ENCODE measurements at regions not wholly inside any gene's neighbourhood (a gene's known extent, or its start where the extent isn't known, plus 50 kb on each side); places are given as distances from the start of the nearest gene placed in this dataset.
A peak's percentile ranks its signal among the peaks of the same experiment; 100 is the strongest.
"Not testable (repeated sequence)": the region's sequence is repeated elsewhere in the genome, so short reads cannot be mapped to it uniquely, and the experiment has no call there.

GRCh38 chr1:199946305-199947155, 81.0 kb upstream of the NR5A2 start:
- no peak for DNase-seq (ENCODE audit: insufficient read length, low spot score)
- no peak for TF ChIP-seq POLR2A (IDR thresholded peaks at IDR 0.05; ENCODE audit: low read depth, low read length)
- TF ChIP-seq POU2F2 (IDR thresholded peaks at IDR 0.05; ENCODE audit: low read depth, low read length): no peak
- no peak for TF ChIP-seq POLR2AphosphoS5 (IDR thresholded peaks at IDR 0.05; ENCODE audit: low read depth, low read length)
- TF ChIP-seq PAX5 (IDR thresholded peaks at IDR 0.05; ENCODE audit: insufficient read depth, low read length, severe bottlenecking): no peak
- TF ChIP-seq TAF1 (IDR thresholded peaks at IDR 0.05; ENCODE audit: low read depth, low read length): no peak
- no peak for TF ChIP-seq SPI1 (IDR thresholded peaks at IDR 0.05; ENCODE audit: low read depth, low read length)
- no peak for FAIRE-seq

GRCh38 chr1:199948587-199949280, 78.8 kb upstream of the NR5A2 start:
- no peak for DNase-seq (ENCODE audit: insufficient read length, low spot score)
- FAIRE-seq: peak; percentile 52
- TF ChIP-seq POLR2AphosphoS5 (IDR thresholded peaks at IDR 0.05; ENCODE audit: low read depth, low read length) (no peak), TAF1 (IDR thresholded peaks at IDR 0.05; ENCODE audit: low read depth, low read length) (no peak)

GRCh38 chr1:199951005-199951404, 76.5 kb upstream of the NR5A2 start:
- not testable (repeated sequence) for FAIRE-seq; DNase-seq (ENCODE audit: insufficient read length, low spot score)

- no peak for DNase-seq (ENCODE audit: insufficient read length, low spot score)
- TF ChIP-seq SPI1 (IDR thresholded peaks at IDR 0.05; ENCODE audit: low read depth, low read length) (no peak), TAF1 (IDR thresholded peaks at IDR 0.05; ENCODE audit: low read depth, low read length) (no peak), PAX5 (IDR thresholded peaks at IDR 0.05; ENCODE audit: insufficient read depth, low read length, severe bottlenecking) (no peak), POLR2A (IDR thresholded peaks at IDR 0.05; ENCODE audit: low read depth, low read length) (no peak), POLR2AphosphoS5 (IDR thresholded peaks at IDR 0.05; ENCODE audit: low read depth, low read length) (no peak), POU2F2 (IDR thresholded peaks at IDR 0.05; ENCODE audit: low read depth, low read length) (no peak)
- FAIRE-seq: no peak
Observed at GRCh38 chr1:199953651-199954050, 73.9 kb upstream of the NR5A2 start.

GRCh38 chr1:199954699-199955098, 72.8 kb upstream of the NR5A2 start:
- TF ChIP-seq POLR2AphosphoS5 (IDR thresholded peaks at IDR 0.05; ENCODE audit: low read depth, low read length) (no peak), POLR2A (IDR thresholded peaks at IDR 0.05; ENCODE audit: low read depth, low read length) (no peak), SPI1 (IDR thresholded peaks at IDR 0.05; ENCODE audit: low read depth, low read length) (no peak), POU2F2 (IDR thresholded peaks at IDR 0.05; ENCODE audit: low read depth, low read length) (no peak), TAF1 (IDR thresholded peaks at IDR 0.05; ENCODE audit: low read depth, low read length) (no peak), PAX5 (IDR thresholded peaks at IDR 0.05; ENCODE audit: insufficient read depth, low read length, severe bottlenecking) (no peak)
- DNase-seq (ENCODE audit: insufficient read length, low spot score) (peak; percentile 25), FAIRE-seq (no peak)

- FAIRE-seq (no peak), DNase-seq (ENCODE audit: insufficient read length, low spot score) (no peak)
- TF ChIP-seq PAX5 (IDR thresholded peaks at IDR 0.05; ENCODE audit: insufficient read depth, low read length, severe bottlenecking): no peak
- TF ChIP-seq POU2F2 (IDR thresholded peaks at IDR 0.05; ENCODE audit: low read depth, low read length): no peak
- no peak for TF ChIP-seq TAF1 (IDR thresholded peaks at IDR 0.05; ENCODE audit: low read depth, low read length)
- TF ChIP-seq SPI1 (IDR thresholded peaks at IDR 0.05; ENCODE audit: low read depth, low read length): no peak
- no peak for TF ChIP-seq POLR2AphosphoS5 (IDR thresholded peaks at IDR 0.05; ENCODE audit: low read depth, low read length)
- no peak for TF ChIP-seq POLR2A (IDR thresholded peaks at IDR 0.05; ENCODE audit: low read depth, low read length)
Observed at GRCh38 chr1:199955235-199955634, 72.3 kb upstream of the NR5A2 start.

- DNase-seq (ENCODE audit: insufficient read length, low spot score): no peak
- TF ChIP-seq POLR2A (IDR thresholded peaks at IDR 0.05; ENCODE audit: low read depth, low read length) (no peak), SPI1 (IDR thresholded peaks at IDR 0.05; ENCODE audit: low read depth, low read length) (no peak), POLR2AphosphoS5 (IDR thresholded peaks at IDR 0.05; ENCODE audit: low read depth, low read length) (no peak), TAF1 (IDR thresholded peaks at IDR 0.05; ENCODE audit: low read depth, low read length) (no peak), PAX5 (IDR thresholded peaks at IDR 0.05; ENCODE audit: insufficient read depth, low read length, severe bottlenecking) (no peak), POU2F2 (IDR thresholded peaks at IDR 0.05; ENCODE audit: low read depth, low read length) (no peak)
- no peak for FAIRE-seq
Observed at GRCh38 chr1:199956005-199956404, 71.5 kb upstream of the NR5A2 start.

- DNase-seq (ENCODE audit: insufficient read length, low spot score) (no peak), FAIRE-seq (no peak)
- no peak for TF ChIP-seq POLR2AphosphoS5 (IDR thresholded peaks at IDR 0.05; ENCODE audit: low read depth, low read length)
Observed at GRCh38 chr1:199959033-199959774, 68.3 kb upstream of the NR5A2 start.

GRCh38 chr1:199959775-199960110, 67.8 kb upstream of the NR5A2 start:
- DNase-seq (ENCODE audit: insufficient read length, low spot score): no peak
- no peak for TF ChIP-seq PAX5 (IDR thresholded peaks at IDR 0.05; ENCODE audit: insufficient read depth, low read length, severe bottlenecking)
- no peak for TF ChIP-seq POLR2A (IDR thresholded peaks at IDR 0.05; ENCODE audit: low read depth, low read length)
- TF ChIP-seq TAF1 (IDR thresholded peaks at IDR 0.05; ENCODE audit: low read depth, low read length): no peak
- TF ChIP-seq POLR2AphosphoS5 (IDR thresholded peaks at IDR 0.05; ENCODE audit: low read depth, low read length): no peak
- no peak for TF ChIP-seq SPI1 (IDR thresholded peaks at IDR 0.05; ENCODE audit: low read depth, low read length)
- TF ChIP-seq POU2F2 (IDR thresholded peaks at IDR 0.05; ENCODE audit: low read depth, low read length): no peak
- FAIRE-seq: no peak

GRCh38 chr1:199970125-199970524, 57.4 kb upstream of the NR5A2 start:
- DNase-seq (ENCODE audit: insufficient read length, low spot score): no peak
- TF ChIP-seq POLR2A (IDR thresholded peaks at IDR 0.05; ENCODE audit: low read depth, low read length): no peak
- no peak for TF ChIP-seq TAF1 (IDR thresholded peaks at IDR 0.05; ENCODE audit: low read depth, low read length)
- no peak for TF ChIP-seq PAX5 (IDR thresholded peaks at IDR 0.05; ENCODE audit: insufficient read depth, low read length, severe bottlenecking)
- no peak for TF ChIP-seq SPI1 (IDR thresholded peaks at IDR 0.05; ENCODE audit: low read depth, low read length)
- no peak for TF ChIP-seq POU2F2 (IDR thresholded peaks at IDR 0.05; ENCODE audit: low read depth, low read length)
- TF ChIP-seq POLR2AphosphoS5 (IDR thresholded peaks at IDR 0.05; ENCODE audit: low read depth, low read length): no peak
- FAIRE-seq: no peak
